Spleen (tissue), 7 donors: ENCODE measurements at regions not wholly inside any gene's neighbourhood (a gene's known extent, or its start where the extent isn't known, plus 50 kb on each side); places are given as distances from the start of the nearest gene placed in this dataset.

Experiments used
- CTCF ChIP-seq, 11 experiments: fragments of 200-600 bp in 7 of 11; fragments of 450-650 bp in 4 of 11; sonication (generic) in 4 of 11; IDR thresholded peaks in 8 of 11; conservative IDR thresholded peaks in 3 of 11; 1 replicate in 7 of 11; 2 replicates in 4 of 11; pipeline versions ENCODE4 v1.4.0 to v1.8.0; 2016 to 2021; ENCODE audit warnings: antibody characterized with exemption in 11 of 11, inconsistent platforms in 4 of 11, mild to moderate bottlenecking in 1 of 11
- POLR2A ChIP-seq, 3 donors: fragments of 450-650 bp; IDR thresholded peaks; one replicate each; pipeline ENCODE4 v1.5.1; 2017; ENCODE audit warnings: antibody characterized with exemption in 3 of 3, mild to moderate bottlenecking in 1 of 3
- POLR2AphosphoS5 ChIP-seq, 3 donors: sonication (generic); formaldehyde crosslinking; IDR thresholded peaks; one replicate each; pipeline ENCODE4 v1.5.1; 2017; ENCODE audit warnings: antibody characterized with exemption in 3 of 3
- donor health status: DM: no; HTN: no; CAD: no; lungs with moderate emphysema.
- donor health status: DM: no; HTN: no; CAD: no.
- donor health status: DM: no; HTN: no; CAD: no.

GRCh38 chr2:240300261-240300821, 135.1 kb upstream of the GPC1 start:
- TF ChIP-seq CTCF (IDR thresholded peaks at IDR 0.05 in 8 of 11, conservative IDR thresholded peaks at IDR 0.05 in 3 of 11) (no peak), POLR2AphosphoS5 (IDR thresholded peaks at IDR 0.05) (no peak), POLR2A (IDR thresholded peaks at IDR 0.05) (no peak)
